CD1c-positive myeloid dendritic cell (primary cell): ENCODE measurements at regions not wholly inside any gene's neighbourhood (a gene's known extent, or its start where the extent isn't known, plus 50 kb on each side); places are given as distances from the start of the nearest gene placed in this dataset.

ENCODE experiments used
- DNase-seq: peaks from one replicate; pipeline ENCODE4 v3.0.0-alpha.2; 2016; ENCODE audit errors: extremely low spot score

DNA sequence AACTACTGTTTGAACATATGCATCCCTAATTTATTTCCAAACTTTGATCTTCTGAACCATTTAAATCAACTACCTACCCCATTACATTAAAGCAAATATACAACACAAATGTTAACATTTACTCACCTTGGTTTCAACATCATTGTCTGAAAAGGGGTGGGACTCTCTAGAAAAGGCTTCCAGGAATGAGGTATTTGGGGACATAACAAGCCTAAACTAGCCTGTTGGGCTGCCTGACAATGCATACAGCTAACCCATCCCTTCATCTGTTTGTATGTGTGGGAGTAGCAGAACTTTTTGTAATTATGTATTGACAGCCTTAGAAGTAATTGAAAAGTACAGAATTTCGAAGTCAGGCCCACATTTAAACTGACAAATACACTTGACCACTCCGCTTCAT, 2225.9 kb upstream of the C9orf72 start:
- DNase-seq = no peak

DNA sequence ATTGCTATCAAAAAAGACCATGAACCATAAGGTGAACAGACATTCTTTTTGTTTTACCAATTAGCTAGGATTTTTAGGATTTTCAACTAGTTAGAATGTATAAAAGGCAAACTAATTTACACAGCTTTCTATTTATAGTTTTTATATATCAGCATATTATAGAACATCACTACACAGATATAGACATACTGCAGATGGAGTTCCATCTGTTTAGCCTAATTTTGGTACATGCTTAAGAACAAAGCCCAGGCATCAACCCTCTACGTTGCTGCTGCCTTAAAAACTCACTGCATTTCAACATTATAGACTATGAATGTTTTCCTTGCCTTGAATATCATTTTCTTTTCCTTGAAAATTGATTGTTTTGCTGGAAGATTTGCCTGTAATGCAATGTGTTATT, 2227.5 kb upstream of the C9orf72 start:
- DNase-seq = no peak

DNA sequence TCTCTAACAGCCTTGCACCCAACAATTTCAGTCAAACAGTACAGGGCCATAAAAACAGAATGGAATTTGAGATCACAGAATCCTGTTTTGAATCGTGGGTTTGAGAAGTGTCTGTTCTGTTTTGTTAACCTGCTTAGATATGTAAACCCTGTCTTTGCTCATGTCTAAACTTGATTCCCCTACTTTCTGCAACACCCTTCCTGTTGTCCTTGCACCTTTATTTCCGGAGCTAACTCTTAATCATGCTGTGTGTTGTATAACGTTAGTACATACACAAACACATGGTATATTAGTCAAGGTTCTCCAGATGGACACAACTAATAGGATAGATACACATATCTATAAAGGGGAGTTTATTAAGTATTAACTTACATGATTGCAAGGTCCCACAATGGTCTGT, 2229.2 kb upstream of the C9orf72 start:
- DNase-seq = no peak

DNA sequence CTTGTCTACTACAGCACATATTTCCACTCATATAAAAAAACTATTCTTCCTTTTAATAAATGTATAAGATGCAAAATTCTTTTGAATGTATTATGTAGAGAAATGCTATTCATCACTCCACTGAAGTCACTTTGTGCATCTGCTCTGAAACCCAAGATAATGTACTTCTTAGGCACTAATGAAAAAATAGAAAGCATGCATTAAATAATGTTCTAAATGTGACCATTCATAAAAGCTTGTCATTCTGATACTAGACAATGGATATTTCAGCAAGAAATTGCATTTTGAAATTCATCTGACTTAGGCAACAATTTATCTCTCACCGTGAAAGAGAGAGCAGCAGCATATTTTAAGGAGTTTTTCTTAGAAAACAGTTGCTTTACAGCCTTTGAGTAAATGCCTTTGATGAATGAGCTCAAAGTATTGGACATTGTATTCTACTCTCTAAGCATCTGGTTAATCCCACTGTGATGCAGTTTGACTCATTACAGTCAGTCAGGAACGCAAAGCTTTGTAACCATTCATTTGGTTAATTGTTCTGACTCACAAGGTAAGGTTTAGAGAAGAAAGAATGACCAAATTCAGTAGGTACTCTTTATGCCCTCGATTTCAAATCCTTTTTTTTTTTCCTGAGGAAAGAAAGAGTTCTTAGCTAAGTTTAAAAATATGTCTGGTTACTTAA, 2233.8 kb upstream of the C9orf72 start:
- no peak for DNase-seq

DNA sequence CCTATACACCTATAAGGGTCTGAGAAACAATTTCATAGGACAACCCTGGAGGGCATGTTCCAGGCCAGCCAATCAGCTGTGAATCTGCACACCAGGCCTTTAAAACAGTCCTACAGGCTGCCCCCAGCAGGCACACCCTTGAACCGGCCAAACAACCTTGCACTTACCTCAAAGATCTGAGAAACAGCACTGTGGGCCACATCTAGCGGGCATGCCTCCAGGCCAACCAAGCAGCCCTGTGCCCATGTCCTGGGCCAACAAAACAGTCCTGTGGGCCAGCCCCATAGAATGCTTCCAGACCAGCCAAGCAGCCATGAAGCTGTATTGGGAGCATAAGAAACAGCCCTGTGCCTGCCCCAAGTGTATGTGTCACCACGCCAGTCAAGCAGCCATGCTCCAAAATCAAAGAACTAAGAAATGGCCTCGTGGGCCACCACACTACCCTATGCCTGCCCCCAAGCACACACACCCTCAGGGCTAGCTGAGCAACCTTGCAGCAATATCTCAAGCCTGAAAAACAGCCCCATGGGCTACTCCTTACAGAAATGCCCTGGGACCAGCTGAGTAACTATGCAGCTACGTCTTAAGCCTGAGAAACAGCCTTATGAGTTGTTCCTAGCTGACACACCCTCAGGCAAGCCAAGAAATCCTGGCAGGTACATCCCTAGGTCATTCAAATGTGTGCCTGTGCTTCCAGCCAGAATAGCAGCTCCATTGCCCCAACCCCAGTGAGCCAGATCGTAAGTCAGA, 2243.8 kb upstream of the C9orf72 start:
- no peak for DNase-seq

DNA sequence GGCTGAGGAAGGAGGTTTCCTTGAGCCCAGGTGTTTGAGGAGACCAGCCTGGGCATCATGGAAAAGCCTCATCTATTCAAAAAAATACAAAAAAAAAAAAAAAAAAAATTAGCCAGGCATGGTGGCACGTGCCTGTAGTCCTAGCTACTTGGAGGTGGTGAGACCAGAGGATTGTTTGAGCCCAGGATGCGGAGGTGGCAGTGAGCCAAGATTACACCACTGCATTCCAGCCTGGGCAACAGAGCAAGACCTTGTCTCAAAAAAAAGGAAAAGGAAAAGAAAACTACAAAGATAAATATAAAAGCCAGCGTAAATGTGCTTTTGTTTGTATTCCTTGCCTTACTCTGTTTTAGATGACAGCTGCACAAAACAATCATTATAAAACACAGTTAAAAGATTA, 2249.2 kb upstream of the C9orf72 start:
- no peak for DNase-seq

DNA sequence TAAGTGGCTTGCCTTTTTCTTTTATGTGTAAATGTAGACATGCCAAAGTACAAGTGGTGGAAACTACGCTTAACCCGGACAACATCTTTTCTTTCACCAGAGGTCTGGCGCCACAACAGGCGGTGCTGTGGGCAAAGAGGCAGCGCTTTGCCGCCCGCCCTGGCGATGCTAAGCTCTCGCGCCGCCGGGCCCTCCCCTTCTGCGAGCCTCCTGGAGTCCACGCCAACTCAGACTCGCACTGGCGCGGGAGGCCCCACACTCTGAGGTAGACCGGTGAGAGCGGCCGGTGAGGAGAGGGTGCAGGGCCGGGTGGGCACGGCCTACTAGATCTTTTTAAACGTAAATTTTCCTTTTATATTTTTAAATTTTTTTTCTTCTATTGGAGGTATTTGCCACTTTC, 2253.1 kb upstream of the C9orf72 start:
- no peak for DNase-seq

DNA sequence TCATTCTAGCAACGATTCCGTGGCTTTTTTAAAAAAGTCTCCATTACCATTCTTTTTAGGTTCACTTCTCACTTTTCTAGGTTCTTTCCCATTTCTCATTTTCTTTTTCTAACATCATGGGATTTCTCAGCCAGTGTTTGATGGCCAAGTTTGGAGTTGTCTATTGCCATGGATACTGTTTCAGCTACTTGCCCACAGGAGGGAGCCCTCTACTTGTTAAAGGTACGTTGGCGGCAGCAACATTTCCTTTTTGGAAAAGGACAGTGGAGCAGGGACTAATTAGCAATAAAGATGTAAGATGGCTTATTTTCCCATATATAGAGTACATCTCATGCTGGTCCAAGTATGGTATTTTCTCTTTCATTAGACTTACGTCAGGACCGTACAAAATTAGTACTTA, 2257.5 kb upstream of the C9orf72 start:
- no peak for DNase-seq

DNA sequence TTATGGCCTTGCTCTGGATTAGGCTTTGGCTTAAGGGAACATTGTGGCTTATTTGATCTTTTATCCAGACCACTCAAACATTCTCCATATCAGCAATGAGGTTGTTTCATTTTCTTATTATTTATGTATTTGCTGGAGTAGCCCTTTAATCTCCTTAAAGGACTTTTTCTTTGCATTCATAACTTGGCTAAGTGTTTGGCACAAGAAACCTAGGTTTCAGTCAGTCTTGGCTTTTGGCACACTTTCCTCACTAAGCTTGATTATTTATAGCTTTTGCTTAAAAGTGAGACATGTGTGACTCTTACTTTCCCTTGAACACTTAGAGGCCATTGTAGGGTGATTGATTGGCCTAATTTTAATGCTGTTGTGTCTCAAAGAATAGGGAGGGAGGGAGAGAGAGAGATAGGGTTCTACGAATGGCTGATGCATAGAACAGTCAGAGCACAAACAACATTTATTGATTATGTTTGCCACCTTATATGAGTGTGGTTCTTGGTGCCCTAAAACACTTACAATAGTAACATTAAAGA, 2265.3 kb upstream of the C9orf72 start:
- no peak for DNase-seq

DNA sequence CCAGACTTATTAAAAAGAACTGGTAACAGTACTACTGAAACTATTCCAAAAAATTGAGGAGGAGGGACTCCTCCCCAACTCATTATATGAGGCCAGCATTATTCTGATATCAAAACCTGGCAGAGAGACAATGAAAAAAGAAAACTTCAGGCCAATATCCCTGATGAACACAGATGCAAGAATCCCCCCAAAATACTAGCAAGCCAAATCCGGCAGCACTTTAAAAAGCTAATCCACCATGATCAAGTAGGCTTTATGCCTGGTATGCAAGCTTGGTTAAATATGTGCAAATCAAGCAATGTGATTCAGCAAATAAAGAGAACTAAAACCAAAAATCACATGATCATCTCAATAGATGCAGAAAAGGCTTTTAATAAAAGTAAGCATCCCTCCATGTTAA, 2271.0 kb upstream of the C9orf72 start:
- DNase-seq = no peak

DNA sequence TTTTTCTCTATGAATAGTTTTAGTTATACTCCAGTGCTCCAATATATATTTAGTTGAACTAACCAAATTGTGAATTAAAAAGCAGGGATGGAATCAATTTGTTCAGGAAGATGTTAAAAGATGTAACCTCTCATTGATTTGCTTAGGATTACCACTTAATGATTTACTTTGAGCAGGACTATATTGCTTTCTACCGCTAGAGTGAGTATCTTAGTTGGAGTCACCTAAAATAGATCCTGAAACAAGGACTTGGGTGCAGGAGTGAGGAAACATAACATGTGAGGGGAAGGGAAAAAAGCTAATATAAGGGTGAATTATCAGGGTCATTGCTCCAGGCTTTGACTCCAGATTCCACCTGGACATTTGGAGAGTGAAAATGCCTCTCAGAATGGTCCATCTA, 2277.4 kb upstream of the C9orf72 start:
- DNase-seq = no peak

DNA sequence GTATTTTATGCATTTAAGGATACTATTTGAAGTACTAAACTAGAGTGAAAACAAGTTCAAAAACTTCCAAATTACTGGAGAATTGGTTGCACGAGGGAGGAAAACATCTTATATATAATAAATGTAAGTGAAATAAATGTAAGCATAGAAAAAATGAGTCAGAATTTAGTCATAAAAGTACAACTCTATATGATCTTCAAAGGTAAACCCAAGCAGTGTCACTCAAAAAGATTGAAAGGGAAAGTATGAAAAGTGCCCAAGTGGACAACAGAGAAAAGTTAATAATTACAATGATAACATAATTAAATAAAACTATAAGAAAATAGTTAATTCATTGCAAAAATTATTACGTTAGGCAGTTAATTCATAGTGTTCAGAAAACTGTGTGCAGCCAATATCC, 2288.5 kb upstream of the C9orf72 start:
- DNase-seq = no peak

DNA sequence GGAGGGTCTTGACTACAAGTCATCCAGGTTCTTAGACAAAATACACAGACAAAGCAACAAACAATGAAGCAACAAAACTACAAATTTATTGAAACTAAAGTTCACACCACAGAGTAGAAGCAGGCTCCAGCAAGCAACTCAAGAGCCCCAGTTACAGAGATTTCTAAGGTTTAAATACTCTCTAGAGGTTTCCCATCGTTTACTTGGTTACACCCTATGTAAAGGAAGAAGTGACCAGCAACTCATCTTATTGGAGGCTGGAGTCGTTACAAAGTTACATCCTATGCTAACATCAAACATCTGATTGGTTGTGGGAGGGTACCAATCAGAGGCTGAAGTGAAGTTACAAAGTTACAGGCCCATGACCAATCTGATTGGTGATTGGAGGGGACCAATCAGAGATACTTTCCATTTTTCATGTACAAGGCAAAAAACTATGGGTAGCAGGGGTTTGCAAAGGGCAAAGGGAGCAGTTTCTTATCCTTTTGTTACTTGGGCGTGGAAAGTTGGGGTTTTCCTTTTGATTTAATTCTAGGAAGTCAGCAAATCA, 2292.6 kb upstream of the C9orf72 start:
- DNase-seq = no peak

DNA sequence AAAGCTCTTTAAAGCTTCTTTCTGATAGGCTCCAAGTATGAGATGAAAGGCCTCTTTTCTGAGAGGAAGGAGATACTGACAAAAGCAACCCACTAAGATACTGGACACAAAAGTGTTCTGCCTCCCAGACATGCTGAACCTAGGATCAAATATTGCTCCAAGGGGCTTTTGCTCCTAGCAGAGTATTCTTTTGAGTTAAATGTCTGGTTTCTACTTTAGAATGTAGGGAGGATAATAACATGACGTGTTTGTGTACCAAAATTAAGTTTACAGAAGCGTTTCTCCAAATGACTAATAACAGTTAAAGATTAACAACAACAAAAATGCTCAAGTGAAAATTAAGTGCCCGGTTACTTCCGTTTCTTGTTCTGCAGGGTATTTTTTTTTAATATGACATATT, 2293.3 kb upstream of the C9orf72 start:
- DNase-seq = no peak

DNA sequence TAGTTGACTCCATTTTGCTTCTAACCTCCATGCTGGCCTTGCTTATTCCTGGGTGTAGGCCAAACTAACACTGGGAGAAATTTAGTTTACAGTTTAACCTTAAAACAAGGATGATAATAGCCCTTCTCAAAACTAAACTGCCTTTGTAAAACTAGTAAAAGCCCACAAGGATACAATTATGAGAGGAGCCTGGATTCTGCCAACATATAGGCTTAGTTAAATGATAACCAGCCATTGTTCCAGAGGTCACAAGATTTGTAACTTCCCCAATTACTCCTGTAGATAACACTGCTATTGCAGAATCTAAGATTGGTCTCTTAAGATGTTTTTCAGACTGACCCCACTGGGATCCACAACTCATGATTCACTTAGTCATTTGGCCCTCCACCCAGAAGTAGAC, 2300.3 kb upstream of the C9orf72 start:
- no peak for DNase-seq

DNA sequence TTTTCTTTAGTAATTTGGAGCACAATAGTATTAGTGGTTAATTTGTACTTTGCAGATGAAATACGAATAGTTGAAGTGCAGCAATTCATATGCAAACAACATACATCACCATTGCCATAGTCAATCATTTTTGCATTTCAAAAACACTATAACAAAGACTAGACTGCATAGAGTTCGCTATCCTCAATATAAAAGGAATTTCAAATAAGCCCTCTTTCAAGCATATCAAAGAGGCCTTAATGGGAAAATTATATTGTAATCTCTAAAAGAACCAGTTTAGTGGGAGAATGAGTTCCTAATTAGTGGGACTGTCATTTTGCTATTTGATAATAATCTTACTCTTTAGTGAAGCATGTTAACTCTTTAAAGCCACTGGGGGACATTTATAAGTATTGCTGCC, 2302.3 kb upstream of the C9orf72 start:
- DNase-seq = no peak

DNA sequence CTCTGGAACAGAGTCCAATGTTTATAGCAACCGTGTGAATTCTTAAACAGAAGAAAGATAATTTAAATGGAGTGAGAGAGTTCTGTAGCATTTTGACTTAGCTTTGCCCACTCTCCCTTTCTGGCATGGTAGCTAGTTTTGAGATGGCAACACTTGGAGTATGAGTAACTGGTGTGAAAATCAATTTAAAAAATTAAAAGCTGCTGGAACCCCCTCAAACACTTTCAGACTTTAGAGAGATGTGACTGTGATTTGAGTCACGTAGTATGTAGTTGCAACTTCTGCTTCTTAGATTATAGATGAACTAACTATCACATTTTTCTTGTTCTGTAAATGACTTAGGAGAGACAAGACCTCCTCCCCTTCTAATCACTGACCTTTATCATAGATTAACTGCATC, 2309.5 kb upstream of the C9orf72 start:
- DNase-seq = no peak

DNA sequence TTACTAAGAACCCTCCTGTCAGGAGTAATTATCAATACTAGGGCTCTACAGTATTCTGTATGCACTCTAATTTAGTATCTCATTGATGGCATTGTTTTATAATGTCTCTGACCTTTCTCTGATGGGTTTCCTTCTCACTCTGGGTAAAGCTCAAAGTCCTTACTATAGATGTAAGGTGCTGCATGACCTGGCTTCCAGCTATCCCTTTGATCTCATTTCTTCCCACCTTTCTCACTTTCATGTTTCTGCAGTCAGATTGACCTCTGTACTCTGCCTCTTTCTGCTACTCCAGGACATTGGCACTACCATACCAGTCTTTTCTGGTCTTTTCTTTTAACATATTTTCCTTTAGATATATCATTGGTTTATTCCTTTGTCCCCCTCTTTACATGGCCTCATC, 2332.8 kb upstream of the C9orf72 start:
- no peak for DNase-seq

DNA sequence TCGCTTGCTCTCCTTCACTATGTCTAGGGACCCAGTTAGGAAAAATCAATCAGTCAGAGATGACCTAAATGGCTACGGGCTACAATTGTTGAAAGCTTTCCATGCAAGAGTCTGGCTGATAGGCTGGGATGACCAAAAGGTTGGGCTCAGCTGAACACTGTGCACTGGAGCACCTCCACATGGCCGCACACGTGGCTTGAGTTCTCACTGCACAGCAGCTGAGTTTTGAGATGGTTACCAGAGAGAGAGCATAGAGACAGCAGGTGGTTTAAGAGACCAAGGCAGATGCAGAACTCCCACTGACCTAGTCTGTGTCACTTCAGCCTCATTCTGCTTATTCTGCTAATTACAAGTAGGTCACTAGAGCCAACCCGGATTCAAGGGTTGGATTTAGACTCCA, 2354.8 kb upstream of the C9orf72 start:
- DNase-seq = no peak

DNA sequence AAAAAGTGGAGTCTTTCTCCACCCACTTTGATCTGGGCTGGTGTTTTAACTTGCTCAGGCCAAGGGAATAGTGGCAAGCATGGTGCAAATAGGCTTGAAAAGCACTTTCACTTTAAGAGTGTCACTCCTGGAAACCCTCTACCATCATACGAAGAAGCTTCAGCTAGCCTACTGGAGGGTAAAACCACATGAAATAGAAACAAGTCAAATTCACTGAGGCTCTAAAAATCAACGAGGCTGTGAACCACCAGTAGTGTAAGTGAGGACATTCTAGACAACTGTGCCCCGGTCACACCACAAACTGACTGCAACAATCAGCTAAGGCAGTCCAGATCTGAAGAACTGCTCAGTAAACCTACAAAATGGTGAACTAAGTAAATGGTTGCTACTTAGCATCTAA, 2366.3 kb upstream of the C9orf72 start:
- no peak for DNase-seq

DNA sequence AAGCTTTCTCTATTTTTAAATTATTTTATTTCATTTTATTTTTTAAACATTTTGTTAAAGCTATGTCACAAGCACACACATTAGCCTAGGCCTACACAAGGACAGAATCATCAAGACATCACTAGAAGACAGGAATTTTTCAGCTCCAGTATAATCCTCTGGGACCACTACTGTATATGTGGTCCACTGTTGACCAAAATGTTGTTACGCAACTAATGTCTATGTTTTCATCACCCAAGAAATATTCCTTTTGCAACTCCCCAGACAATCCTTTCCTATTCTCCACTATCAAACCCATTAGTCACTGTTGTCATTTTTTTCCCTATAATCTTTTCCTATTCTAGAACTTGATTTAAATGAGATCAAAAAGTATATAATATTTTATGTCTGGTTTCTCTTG, 2371.7 kb upstream of the C9orf72 start:
- no peak for DNase-seq

DNA sequence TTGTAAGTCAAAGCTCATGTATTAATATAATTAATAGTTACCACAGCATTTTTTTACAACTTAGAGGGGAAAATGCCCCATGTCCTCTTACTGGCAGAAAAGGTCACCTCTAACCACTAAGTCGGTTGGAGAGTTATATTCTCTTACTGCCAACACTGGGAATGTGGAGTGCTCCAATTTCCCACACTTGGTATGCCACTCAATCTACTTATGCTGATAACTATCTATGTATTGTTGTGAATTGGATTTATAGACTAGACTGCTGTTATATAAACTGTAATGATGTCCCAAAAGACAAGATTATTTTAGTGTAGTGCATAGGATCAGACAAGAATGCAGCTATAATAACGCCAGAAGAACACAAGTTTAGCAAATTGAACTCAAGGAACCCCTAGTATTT, 2385.2 kb upstream of the C9orf72 start:
- no peak for DNase-seq

DNA sequence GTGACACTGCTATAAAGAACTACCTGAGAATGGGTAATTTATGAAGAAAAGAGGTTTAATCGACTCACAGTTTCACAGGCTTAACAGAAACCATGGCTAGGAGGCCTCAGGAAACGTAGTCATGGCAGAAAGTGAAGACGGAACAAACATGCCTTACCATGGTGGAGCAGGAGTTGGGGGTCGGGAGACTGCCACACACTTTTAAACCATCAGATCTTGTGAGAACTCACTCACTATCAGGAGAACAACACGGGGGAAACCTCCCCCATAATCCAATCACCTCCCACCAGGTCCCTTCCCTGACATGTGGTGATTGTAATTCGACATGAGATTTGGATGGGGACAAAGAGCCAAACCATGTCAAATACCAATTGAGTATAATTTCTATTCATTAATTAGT, 2392.6 kb upstream of the C9orf72 start:
- no peak for DNase-seq
